ENCODE measurements at regions not wholly inside any gene's neighbourhood (a gene's known extent, or its start where the extent isn't known, plus 50 kb on each side); places are given as distances from the start of the nearest gene placed in this dataset.
"Not testable (repeated sequence)": the region's sequence is repeated elsewhere in the genome, so short reads cannot be mapped to it uniquely, and the experiment has no call there.

GRCh38 chr13:110044551-110045111 lies 258.2 kb upstream of the IRS2 start:
- Mint-ChIP-seq H3K27ac (peak overlapping the region; percentile 41), H3K27me3 (ENCODE audit: low read depth) (peaks cover 2% of the 10 kb centered on the region), H3K9me3 (peaks cover 3% of the 10 kb centered on the region), H3K4me3 (peak overlapping the region; percentile 1), H3K4me1 (peaks cover 31% of the 10 kb centered on the region), H3K36me3 (peaks cover 1% of the 10 kb centered on the region)
- TF ChIP-seq CTCF (IDR thresholded peaks at IDR 0.05; ENCODE audit: unreplicated experiment): no peak
- DNase-seq (ENCODE audit: low spot score in 2 of 2, unreplicated experiment in 2 of 2): no peak

GRCh38 chr13:110042253-110042950 lies 256.0 kb upstream of the IRS2 start:
- no peak for TF ChIP-seq CTCF (IDR thresholded peaks at IDR 0.05; ENCODE audit: unreplicated experiment)
- Mint-ChIP-seq H3K4me1 (peaks cover 22% of the 10 kb centered on the region), H3K27me3 (ENCODE audit: low read depth) (no peaks in the 10 kb centered on the region), H3K36me3 (peaks cover 1% of the 10 kb centered on the region), H3K27ac (no peak overlapping the region), H3K9me3 (peaks cover 10% of the 10 kb centered on the region), H3K4me3 (no peak overlapping the region)
- no peak for DNase-seq (ENCODE audit: low spot score in 2 of 2, unreplicated experiment in 2 of 2)

GRCh38 chr13:110041638-110042037 lies 255.3 kb upstream of the IRS2 start:
- H3K4me1 Mint-ChIP-seq: peaks cover 14% of the 10 kb centered on the region
- DNase-seq (ENCODE audit: low spot score in 2 of 2, unreplicated experiment in 2 of 2); H3K4me3 Mint-ChIP-seq; H3K27ac Mint-ChIP-seq; H3K36me3 Mint-ChIP-seq; H3K27me3 Mint-ChIP-seq (ENCODE audit: low read depth): not testable (repeated sequence)
- H3K9me3 Mint-ChIP-seq: peaks cover 10% of the 10 kb centered on the region

GRCh38 chr13:110037925-110038573 lies 251.7 kb upstream of the IRS2 start:
- H3K27ac Mint-ChIP-seq: no peak overlapping the region
- peaks cover 1% of the 10 kb centered on the region for H3K36me3 Mint-ChIP-seq
- TF ChIP-seq CTCF (IDR thresholded peaks at IDR 0.05; ENCODE audit: unreplicated experiment): no peak
- no peak for DNase-seq (ENCODE audit: low spot score in 2 of 2, unreplicated experiment in 2 of 2)
- no peaks in the 10 kb centered on the region for H3K4me1 Mint-ChIP-seq
- no peaks in the 10 kb centered on the region for H3K27me3 Mint-ChIP-seq (ENCODE audit: low read depth)
- no peak overlapping the region for H3K4me3 Mint-ChIP-seq
- peaks cover 10% of the 10 kb centered on the region for H3K9me3 Mint-ChIP-seq

- DNase-seq (ENCODE audit: low spot score in 2 of 2, unreplicated experiment in 2 of 2): no peak
- TF ChIP-seq CTCF (IDR thresholded peaks at IDR 0.05; ENCODE audit: unreplicated experiment): no peak
- no peaks in the 10 kb centered on the region for H3K36me3 Mint-ChIP-seq
- no peaks in the 10 kb centered on the region for H3K4me1 Mint-ChIP-seq
- H3K9me3 Mint-ChIP-seq: peaks cover 7% of the 10 kb centered on the region
- no peaks in the 10 kb centered on the region for H3K27me3 Mint-ChIP-seq (ENCODE audit: low read depth)
- H3K4me3 Mint-ChIP-seq: no peak overlapping the region
- H3K27ac Mint-ChIP-seq: no peak overlapping the region
Measured at GRCh38 chr13:110036060-110036459, 249.7 kb upstream of the IRS2 start.

- Mint-ChIP-seq H3K9me3 (peaks cover 5% of the 10 kb centered on the region), H3K27me3 (ENCODE audit: low read depth) (no peaks in the 10 kb centered on the region), H3K27ac (no peak overlapping the region), H3K4me1 (no peaks in the 10 kb centered on the region), H3K4me3 (no peak overlapping the region), H3K36me3 (no peaks in the 10 kb centered on the region)
- no peak for DNase-seq (ENCODE audit: low spot score in 2 of 2, unreplicated experiment in 2 of 2)
- TF ChIP-seq CTCF (IDR thresholded peaks at IDR 0.05; ENCODE audit: unreplicated experiment): no peak
Measured at GRCh38 chr13:110034031-110034549, 247.7 kb upstream of the IRS2 start.
